Smooth muscle cell (in vitro differentiated cells): ENCODE measurements at regions not wholly inside any gene's neighbourhood (a gene's known extent, or its start where the extent isn't known, plus 50 kb on each side); places are given as distances from the start of the nearest gene placed in this dataset.
"Not testable (repeated sequence)": the region's sequence is repeated elsewhere in the genome, so short reads cannot be mapped to it uniquely, and the experiment has no call there.

ENCODE experiments used
- DNase-seq: peaks from one replicate; lab custom pipeline; 2025; ENCODE audit not compliant: unreplicated experiment; lab: John Stamatoyannopoulos, UW
- H2AFZ ChIP-seq: fragments of 200-600 bp; sonication (generic); 2 replicates; pipeline ENCODE4 v1.6.0; 2016; ENCODE audit warnings: antibody characterized with exemption, low read depth, mild to moderate bottlenecking
- H3F3A ChIP-seq: fragments of 200-600 bp; sonication (generic); 2 replicates; pipeline ENCODE4 v1.6.0; 2017; ENCODE audit warnings: antibody characterized with exemption, low read depth
- H3K27ac ChIP-seq: fragments of 200-600 bp; sonication (generic); 2 replicates; pipeline ENCODE4 v1.5.1; 2016; ENCODE audit warnings: low read depth, mild to moderate bottlenecking
- H3K27me3 ChIP-seq: fragments of 200-600 bp; sonication (generic); 2 replicates; pipeline ENCODE4 v1.6.1; 2016; ENCODE audit warnings: low read depth, mild to moderate bottlenecking
- H3K36me3 ChIP-seq: fragments of 200-600 bp; sonication (generic); 2 replicates; pipeline ENCODE4 v1.5.1; 2016; ENCODE audit warnings: low read depth
- H3K4me1 ChIP-seq: fragments of 200-600 bp; sonication (generic); 2 replicates; pipeline ENCODE4 v1.5.1; 2016; ENCODE audit warnings: low read depth
- H3K4me2 ChIP-seq: fragments of 200-600 bp; sonication (generic); 2 replicates; pipeline ENCODE4 v1.6.0; 2016; ENCODE audit warnings: mild to moderate bottlenecking
- H3K4me3 ChIP-seq: fragments of 200-600 bp; sonication (generic); 2 replicates; pipeline ENCODE4 v1.5.1; 2016; ENCODE audit warnings: mild to moderate bottlenecking
- H3K79me2 ChIP-seq: fragments of 200-600 bp; sonication (generic); 2 replicates; pipeline ENCODE4 v1.6.0; 2016; ENCODE audit warnings: low read depth, mild to moderate bottlenecking
- H3K9ac ChIP-seq: fragments of 200-600 bp; sonication (generic); 2 replicates; pipeline ENCODE4 v1.6.0; 2016; ENCODE audit warnings: low read depth
- H3K9me3 ChIP-seq: fragments of 200-600 bp; sonication (generic); replicated peaks from 2 replicates; pipeline ENCODE4 v1.5.1; 2016; ENCODE audit warnings: low read depth
- H4K20me1 ChIP-seq: fragments of 200-600 bp; sonication (generic); 2 replicates; pipeline ENCODE4 v1.6.0; 2016; ENCODE audit warnings: low read depth
- CTCF ChIP-seq: fragments of 200-600 bp; sonication (generic); IDR thresholded peaks from 2 replicates; pipeline ENCODE4 v1.5.1; 2017; ENCODE audit warnings: borderline replicate concordance, mild to moderate bottlenecking, antibody characterized with exemption; ENCODE audit not compliant: insufficient read depth, poor library complexity, severe bottlenecking
- WGBS: methylation state at CpG from one replicate; pipeline ENCODE4 v1.1.7; 2016; ENCODE audit warnings: low lambda C conversion rate; 5-methylcytosine and 5-hydroxymethylcytosine counted together

- 50% methylated on average over 1 of the region's 1 CpG for WGBS
- H2AFZ ChIP-seq = no peak overlapping the region
- H3K27me3 ChIP-seq = peaks cover 3% of the 10 kb centered on the region
- H3K9me3 ChIP-seq = no peaks in the 10 kb centered on the region
- H3K79me2 ChIP-seq = no peaks in the 10 kb centered on the region
- no peak for TF ChIP-seq CTCF
- H3F3A ChIP-seq = no peaks in the 10 kb centered on the region
- H3K4me1 ChIP-seq = no peaks in the 10 kb centered on the region
- H3K4me2 ChIP-seq = no peak overlapping the region
- H3K36me3 ChIP-seq = no peaks in the 10 kb centered on the region
- H4K20me1 ChIP-seq = no peaks in the 10 kb centered on the region
- no peak for DNase-seq
- peak overlapping the region; percentile 47 for H3K9ac ChIP-seq
- H3K4me3 ChIP-seq = no peak overlapping the region
- H3K27ac ChIP-seq = peak overlapping the region; percentile 89
Observed at GRCh38 chr6:85344996-85345395, 104.9 kb upstream of the NT5E start.

GRCh38 chr6:85343428-85343827 is 106.5 kb upstream of the NT5E start:
- Histone ChIP-seq H3K36me3 (no peaks in the 10 kb centered on the region), H3K4me2 (no peak overlapping the region), H3K4me3 (no peak overlapping the region), H3K27ac (no peak overlapping the region), H3K9ac (no peak overlapping the region), H3K79me2 (no peaks in the 10 kb centered on the region), H2AFZ (no peak overlapping the region), H3F3A (no peaks in the 10 kb centered on the region), H3K27me3 (peaks cover 3% of the 10 kb centered on the region), H3K9me3 (no peaks in the 10 kb centered on the region), H4K20me1 (no peaks in the 10 kb centered on the region), H3K4me1 (no peaks in the 10 kb centered on the region)
- 90% methylated on average over 1 of the region's 1 CpG for whole genome bisulfite sequencing
- TF ChIP-seq CTCF = no peak
- no peak for DNase-seq

- Histone ChIP-seq H3K4me3 (no peak overlapping the region), H3K9ac (no peak overlapping the region), H2AFZ (no peak overlapping the region), H3F3A (no peaks in the 10 kb centered on the region), H4K20me1 (no peaks in the 10 kb centered on the region), H3K27ac (no peak overlapping the region), H3K36me3 (no peaks in the 10 kb centered on the region), H3K9me3 (no peaks in the 10 kb centered on the region), H3K27me3 (peaks cover 4% of the 10 kb centered on the region), H3K4me2 (no peak overlapping the region), H3K4me1 (no peaks in the 10 kb centered on the region), H3K79me2 (no peaks in the 10 kb centered on the region)
- TF ChIP-seq CTCF = no peak
- DNase-seq = no peak
- 91% methylated on average over 4 of the region's 4 CpGs for WGBS
Observed at GRCh38 chr6:85329196-85329595, 120.7 kb upstream of the NT5E start.

DNA sequence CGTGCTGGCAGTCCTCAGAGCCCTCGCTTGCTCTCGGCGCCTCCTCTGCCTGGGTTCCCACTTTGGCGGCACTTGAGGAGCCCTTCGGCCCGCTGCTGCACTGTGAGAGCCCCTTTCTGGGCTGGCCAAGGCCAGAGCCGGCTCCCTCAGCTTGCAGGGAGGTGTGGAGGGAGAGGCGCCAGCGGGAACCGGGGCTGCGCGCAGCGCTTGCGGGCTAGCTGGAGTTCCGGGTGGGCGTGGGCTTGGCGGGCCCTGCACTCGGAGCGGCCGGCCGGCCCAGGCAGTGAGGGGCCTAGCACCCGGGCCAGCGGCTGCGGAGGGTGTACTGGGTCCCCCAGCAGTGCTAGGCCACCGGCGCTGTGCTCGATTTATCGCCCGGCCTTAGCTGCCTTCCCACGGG is 124.1 kb upstream of the NT5E start:
- H3K27ac ChIP-seq, H2AFZ ChIP-seq, H3K4me2 ChIP-seq, H3K36me3 ChIP-seq, H3K79me2 ChIP-seq, DNase-seq, H3F3A ChIP-seq, H3K9me3 ChIP-seq, H4K20me1 ChIP-seq, H3K27me3 ChIP-seq, H3K4me3 ChIP-seq, H3K9ac ChIP-seq, H3K4me1 ChIP-seq: not testable (repeated sequence)
- WGBS = 93% methylated on average over 22 of the region's 31 CpGs
